IPS-NIHi11 (cell line): ENCODE measurements at regions not wholly inside any gene's neighbourhood (a gene's known extent, or its start where the extent isn't known, plus 50 kb on each side); places are given as distances from the start of the nearest gene placed in this dataset.

Experiments
- DNase-seq: peaks from one replicate; pipeline ENCODE4 v3.0.0; 2012; ENCODE audit warnings: mixed read lengths, low spot score

DNA sequence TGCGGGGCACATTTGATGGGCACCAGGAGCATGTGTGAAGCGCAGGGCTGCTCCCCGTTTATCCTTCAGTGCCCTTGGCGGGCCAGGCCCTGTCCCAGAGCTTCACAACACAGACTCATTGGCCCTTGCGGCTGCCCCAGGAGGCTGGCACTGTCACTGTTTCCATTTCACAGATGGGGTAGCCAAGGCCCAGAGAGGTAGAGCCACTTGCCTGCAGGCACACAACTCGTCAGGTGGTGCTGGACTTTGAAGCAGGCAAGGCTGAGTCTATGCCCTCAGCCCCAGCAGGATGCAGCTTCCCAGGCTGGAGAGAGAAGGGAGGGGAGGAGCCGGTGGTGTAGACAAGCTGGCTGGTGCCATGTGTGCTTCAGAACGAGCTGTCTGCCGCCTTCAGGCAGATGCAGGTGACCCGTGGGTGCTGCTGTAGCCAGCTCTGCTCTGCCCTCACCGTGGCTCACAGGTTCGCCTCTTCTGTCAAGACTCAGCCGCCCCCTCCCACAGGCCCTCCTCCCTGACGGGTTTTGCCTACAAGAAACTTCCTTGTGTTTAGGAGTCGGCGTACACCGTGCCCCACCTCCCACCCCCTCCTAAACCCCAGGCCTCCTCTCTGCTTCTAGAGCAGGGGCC, 232.3 kb upstream of the CIBAR2 start:
- DNase-seq, result no peak

DNA sequence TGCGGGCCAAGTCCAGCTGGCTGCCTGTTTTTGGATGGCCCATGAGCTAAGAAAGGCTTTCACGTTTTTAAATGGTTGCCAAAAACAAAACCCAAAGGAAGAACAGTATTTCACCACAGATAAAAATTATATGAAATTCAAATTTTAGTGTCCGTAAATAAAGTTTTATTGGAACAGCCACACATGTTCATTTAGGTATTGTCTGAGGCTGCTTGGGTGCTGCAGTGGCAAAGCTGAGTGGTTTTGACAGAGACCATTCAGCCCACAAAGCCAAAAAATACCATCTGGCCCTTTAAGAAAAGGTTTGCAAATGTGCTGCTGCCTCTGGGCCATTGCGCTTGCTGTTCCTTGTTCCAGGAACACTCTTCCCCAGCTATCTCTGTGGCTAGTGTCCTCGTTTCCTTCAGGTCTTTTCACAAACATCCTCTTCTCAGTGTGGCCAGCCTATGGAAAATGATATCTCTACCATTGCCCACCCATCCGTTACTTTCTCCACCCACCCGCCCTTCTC, 232.9 kb upstream of the CIBAR2 start:
- no peak for DNase-seq

DNA sequence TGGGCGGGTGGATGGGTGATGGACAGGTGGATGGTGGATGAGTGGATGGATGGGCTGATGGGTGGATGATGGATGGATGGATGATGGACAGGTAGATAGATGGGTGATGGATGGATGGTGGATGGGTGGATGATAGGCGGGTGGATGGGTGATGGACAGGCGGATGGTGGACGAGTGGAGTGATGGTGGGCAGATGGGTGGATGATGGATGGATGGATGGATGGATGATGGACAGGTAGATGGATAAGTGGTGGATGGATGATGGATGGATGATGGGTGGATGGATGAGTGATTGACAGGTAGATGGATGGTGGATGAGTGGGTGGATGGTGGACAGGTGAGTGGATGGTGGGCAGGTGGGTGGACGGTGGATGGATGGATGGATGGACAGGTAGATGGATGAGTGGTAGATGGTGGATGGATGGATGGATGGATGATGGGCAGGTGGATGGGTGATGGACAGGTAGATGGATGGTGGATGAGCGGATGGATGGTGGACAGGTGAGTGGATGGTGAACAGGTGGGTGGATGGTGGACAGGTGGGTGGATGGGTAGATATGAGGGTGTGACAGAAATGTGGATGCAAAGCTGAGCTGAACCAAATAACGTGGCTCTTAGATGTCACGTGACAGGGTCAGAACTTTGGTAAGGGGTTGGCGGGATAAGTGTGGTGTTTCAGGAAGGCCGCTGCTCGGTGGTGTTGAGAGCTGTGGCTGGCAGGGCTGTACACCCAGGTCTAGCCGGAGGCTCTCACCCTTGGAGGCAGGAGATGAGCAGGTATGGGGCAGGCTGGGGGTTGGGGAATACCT, 234.3 kb upstream of the CIBAR2 start:
- DNase-seq, result no peak

DNA sequence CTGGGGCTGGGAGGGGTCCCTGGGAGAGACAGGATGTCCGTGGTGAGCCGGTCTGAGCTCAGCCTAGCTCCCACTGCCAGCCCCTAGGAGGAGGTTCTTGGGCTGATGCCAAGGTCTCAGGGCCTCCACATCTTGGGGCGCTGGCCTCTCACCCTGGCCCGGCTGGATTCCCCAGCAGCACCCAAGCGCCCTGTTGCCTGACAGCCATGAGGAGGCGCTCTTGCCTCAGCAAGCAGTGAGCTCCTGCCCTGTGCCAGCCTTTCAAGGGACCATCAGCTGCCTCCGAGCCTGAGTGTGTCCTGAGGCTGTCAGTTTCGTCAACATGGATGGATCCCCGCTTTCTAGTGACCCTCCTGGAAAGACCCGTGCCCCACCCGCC, 234.9 kb upstream of the CIBAR2 start:
- DNase-seq, result peak; percentile 68

DNA sequence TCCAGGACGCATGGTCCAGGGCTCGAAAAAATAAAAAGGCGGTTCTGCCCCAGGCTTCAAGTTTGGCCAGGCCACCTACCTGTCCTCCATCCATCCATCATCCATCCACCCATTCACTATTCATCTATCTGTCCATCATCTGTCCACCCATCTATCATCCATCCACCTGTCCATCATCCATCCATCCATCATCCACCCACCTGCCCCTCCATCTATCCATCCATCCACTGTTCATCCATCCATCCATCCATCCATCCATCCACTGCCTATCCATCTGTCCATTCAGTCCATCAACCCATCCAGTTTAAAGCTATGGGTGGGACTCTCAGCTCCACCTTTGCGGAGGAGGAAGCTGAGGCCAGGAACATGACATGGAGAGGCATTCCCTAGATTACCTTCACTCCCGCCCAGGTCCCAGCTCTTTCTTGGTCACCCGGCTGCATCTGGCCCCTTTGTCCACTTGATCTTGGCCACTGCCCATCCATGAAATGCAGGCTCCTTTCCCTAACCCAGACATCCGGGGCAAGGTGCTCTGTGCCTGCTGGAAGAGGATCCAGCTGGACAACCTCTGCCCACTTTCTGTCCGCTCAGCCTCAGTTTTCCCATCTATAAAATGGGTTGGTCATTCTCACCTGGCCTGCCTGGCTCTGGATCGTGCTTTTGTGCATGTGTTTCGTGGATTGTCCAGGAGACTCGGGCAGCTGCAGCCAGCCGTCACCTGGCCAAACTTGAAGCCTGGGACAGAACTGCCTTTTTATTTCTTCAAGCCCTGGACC, 236.0 kb upstream of the CIBAR2 start:
- no peak for DNase-seq

DNA sequence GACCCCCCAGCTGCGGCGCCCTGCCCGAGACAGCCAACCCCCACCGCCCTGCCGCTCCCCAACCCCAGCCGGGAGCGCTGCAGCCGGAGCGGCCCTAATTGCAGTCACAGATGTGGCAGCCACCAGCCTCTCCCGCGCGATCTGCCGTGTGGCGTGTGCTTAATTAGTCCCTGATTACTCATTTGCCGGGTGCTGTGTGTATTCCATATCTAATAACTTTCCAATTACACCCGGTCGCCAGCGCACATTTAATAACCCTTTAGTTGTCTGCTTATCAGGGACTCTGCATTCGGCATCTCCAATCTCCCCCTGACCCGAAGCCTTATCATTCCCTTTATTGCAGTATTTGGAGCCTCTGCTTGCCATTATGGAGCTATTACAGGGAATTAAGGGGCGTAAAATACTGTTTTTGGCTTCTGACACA, 236.7 kb upstream of the CIBAR2 start:
- no peak for DNase-seq

DNA sequence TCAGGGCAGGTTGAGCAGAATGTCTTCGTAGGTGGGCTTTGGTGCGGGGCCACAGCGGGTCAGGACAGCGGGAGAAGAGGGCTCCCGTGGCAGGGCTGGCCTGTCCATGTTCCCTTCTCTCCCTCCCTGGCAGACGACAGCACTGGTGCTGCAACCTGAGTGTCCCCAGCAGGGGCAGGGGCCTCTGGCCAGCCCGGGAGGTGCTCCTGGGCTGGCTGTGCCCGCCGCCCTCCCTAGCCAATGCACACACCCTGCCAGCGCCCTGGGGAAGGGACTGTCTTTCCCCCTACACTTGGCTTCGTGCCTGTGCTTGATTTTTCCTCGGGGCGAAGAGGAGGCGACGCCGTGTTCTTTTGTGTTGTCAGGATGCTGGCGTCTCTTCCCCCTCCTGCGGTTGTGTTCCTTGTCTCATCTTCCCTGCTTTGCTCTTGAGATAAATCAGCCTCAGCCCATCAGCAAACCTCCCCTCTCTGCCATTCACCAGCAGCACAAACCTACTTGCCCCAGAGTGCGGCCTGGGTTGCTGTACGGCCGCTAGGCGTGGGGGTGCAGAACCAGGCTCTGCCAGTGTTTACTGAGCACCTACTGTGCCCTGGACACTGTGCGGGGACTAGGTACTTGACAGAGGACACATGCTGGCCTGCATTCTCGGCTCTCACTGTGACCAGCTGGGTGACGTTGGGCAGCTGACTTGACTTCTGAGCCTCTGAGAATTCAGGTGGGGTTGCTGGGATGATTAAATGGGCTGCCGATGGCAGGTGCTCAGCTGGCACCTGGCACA, 237.3 kb upstream of the CIBAR2 start:
- DNase-seq, result no peak

DNA sequence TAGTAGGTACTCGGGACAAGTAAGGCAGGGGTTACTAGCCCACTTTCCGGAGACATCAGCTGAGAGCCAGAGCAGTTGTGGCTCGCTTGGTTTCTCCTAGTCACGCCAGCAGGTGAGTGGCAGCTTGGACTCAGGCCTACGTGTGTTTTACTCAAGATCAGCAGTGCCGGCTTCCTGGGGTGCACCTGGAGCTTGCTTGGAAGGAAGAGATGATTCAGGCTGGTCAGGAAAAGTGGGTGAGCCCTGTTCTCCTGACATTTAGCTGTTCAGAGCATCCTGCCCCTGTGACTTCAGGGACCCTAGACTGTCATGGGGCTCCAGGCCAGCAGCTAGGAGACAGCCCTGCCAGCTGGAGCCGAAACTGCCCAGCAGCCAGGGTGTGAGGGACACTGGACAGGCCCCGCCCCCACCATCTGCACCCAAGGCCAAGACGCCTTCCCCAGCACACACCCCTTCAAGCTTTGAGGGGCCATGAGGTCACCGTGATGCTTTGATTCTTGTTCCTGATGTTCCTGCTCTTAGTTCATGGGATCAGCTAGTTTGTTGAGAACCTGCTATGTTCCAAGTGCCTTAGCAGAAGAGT, 238.0 kb upstream of the CIBAR2 start:
- no peak for DNase-seq

DNA sequence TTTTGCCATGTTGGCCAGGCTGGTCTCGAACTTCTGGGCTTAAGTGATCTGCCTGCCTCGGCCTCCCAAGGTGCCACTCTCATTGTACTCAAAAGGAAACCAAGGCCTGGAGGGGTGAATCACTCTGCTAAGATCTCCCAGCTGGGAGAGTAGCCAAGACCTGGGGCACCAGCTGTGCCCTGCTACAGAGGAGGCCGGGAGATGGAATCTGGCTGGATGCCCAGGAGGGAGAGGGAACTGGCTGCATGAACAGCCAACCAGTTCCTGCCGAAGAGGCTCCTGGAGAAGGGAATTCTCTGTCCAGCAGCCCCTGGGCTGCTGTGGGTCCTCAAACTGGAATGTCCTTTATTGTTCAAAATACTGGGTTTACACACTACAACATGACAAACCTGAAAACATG, 238.7 kb upstream of the CIBAR2 start:
- DNase-seq, result peak; percentile 65

DNA sequence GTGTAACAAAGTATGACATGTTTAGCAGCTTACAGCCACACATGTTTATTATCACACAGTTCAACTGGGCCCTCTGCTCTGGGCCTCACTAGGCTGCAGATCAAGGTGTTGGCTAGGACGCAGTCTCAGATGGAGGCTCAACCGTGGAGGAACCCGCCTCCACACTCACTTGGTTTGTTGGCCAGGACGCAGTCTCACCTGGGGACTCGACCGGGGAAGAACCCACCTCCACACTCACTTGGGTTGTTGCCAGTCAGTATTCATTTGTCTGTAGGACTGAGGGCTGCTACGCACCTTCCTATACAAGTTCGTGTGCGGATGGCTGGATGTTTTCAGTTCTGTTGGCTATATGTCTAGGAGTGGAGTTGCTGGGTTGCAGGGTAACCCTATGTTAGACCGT, 240.7 kb upstream of the CIBAR2 start:
- no peak for DNase-seq

DNA sequence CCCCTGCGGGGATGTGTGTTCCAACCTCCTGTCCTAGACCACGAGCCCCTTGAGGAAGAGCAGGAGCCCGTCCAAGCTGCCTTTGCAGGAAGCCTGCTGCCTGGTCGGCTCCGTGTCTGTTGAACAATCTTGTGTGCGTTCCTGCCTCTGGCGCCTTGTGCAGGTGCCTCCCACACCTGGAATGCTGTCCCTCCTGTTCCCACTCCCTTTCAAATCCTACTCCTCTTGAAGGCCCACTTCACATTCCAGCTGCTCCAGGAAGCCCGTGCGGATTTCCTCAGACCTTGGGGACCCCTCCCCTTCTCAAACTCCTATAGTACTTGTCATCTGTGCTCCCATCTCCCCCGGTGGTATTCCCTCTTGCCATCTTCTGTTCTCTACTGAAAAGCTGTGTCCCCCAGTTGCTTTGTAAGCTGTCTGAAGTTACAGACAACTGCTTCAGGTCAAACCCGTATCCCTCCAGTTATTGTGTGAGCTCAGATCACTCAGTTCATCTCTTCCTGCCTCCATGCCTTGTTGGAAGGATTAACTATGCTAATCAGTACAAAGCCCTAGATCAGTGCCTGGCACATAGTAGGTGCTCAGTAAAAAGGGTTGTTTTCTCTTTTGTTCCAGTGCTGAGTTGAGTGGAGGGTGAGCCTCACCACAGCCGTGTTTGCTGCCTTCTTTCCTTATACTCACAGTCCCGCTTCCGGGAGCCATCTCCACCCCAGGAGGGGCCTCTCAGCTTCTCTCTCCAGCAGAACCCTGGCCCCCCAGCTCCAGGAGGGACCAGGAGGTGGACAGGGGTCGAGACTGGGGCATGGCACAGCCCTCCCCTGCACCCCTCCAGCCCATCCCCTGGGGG, 241.8 kb upstream of the CIBAR2 start:
- DNase-seq, result no peak

DNA sequence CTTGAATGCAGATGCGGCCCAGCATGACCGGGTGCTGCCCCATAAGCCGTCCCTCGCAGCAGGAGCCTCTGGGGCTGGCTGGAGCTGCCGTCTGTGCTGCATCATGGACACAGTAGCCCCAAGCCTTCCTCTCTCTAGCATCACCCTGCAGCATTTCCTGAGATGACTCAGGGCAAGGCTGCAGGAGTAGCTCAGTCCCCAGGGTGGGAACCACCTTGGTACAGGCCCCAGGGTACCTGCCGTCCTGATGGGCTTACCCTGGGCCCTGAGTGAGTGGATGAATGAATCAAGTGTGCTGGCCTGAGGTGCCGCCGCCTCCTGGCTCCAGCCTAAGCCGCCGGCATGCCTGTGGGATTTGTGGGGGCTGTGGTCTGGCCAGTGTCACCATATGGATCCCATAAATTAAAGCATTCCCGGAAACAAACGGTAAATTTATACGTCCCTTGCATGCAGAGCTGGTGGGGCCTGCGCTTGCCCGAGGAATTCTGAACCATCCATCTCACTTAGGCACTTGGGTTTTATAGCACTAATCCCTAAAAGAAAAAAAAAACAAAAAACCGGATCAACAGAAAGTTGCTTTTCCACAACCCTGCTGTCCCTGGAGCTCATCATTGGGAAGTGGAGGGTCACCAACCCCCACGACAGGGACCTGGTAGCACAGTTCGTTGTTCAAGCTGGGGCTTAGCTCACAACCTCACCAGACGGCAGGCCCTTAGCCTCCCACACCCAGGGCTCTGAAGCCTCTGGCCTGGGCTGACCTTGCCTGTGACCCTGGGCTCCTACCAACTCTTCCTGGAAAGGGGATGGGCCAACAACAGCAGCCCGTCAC, 242.6 kb upstream of the CIBAR2 start:
- DNase-seq, result no peak

DNA sequence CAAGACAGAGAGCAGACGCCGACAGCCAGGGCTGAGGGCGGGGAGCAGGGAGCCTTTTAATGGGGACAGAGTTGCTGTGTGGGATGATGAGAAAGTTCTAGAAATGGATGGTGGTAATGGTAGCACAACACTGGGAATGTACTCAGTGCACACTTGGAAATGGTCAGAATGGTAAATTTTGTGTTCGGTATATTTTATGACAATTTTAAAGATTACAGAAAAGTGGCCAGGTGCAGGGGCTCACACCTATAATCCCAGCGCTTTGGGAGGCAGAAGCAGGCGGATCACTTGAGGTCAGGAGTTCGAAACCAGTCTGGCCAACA, 243.2 kb upstream of the CIBAR2 start:
- no peak for DNase-seq

DNA sequence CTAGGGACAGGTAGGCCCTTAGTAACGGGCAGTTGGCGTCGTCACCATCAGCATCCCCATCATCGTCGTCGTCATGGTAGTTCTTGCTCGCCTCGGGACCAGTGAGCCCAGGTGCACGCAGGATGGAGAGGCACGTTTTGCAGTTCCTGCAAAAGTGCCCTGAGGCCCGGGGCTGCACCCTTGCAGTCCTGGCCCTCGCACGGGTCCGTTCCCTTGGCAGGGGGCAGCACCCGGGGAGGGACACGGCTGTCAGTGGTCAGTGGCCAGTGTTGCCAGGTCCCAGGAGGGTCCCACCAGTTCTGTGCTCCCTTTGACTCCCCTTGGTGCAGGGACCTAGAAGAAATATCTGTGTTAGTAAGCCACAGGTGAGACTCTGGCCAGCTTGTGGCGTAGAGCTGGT, 243.9 kb upstream of the CIBAR2 start:
- no peak for DNase-seq

DNA sequence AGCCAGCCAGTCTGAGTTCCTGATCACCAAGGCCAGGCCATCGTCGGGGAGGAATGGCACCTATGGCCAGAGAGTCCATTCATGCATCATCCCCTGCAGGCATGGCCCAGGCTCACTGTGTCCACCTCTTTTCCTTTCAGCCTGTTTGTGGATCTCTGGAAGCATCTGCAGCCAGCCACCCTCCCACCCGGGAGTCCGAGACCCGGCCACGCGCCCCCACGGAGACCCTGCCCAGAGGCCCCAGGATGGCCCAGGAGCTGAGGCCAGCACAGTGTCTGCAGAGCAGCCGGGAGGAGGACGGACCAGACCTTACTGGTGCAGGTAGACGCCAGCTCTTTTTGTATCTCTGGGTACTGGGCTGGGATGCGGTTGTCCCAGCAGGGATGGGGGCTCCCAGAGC, 245.1 kb upstream of the CIBAR2 start:
- no peak for DNase-seq

DNA sequence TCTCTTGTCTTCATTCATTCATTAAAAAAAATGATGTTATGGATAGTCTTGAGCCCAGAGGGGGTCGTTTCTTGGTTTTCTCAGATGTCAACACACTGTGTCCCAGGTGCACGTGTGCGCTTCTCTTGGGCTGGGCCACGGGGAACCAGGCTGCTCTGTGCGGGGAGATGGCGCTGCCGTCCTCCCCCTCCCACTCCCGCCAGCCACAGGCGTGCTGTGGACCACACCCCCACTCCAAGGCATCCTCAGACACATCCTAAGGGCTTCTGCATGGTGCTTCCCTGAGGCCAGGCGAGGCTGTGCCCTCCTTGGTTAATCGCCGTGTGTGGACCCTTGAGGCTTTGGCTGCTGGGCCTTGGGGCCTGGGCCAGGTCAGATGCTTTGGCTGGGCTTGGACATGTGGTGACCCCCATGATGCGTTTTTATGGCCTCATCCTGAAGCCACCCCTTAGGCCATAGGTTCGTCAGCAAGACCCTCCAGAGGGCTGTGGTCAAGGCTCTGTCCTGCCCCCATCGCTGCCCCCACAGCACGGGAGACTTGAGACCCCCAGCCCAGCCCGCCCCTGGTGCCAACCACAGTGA, 245.7 kb upstream of the CIBAR2 start:
- DNase-seq, result no peak

DNA sequence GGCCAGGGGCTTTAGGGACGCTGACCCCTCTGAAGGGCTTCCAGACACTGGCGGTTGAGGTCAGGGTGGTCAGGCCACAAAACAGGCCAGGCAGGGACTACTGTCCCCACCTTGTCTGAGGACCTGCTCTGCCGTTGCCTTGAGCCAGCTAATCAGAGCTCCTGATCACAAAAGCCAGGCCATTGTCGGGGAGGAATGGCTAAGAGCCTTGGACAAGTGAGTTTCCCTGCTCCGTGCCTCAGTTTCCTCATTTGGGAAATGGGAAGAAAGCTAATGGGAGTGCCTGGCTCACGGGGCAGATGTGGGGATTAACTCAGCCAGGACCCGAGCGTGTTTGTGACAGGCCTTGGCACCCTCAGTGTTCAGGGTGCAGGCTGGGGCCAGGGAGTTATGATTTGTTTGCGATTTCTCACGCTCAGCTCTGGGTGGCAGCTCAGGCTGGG, 246.5 kb upstream of the CIBAR2 start:
- DNase-seq, result no peak

DNA sequence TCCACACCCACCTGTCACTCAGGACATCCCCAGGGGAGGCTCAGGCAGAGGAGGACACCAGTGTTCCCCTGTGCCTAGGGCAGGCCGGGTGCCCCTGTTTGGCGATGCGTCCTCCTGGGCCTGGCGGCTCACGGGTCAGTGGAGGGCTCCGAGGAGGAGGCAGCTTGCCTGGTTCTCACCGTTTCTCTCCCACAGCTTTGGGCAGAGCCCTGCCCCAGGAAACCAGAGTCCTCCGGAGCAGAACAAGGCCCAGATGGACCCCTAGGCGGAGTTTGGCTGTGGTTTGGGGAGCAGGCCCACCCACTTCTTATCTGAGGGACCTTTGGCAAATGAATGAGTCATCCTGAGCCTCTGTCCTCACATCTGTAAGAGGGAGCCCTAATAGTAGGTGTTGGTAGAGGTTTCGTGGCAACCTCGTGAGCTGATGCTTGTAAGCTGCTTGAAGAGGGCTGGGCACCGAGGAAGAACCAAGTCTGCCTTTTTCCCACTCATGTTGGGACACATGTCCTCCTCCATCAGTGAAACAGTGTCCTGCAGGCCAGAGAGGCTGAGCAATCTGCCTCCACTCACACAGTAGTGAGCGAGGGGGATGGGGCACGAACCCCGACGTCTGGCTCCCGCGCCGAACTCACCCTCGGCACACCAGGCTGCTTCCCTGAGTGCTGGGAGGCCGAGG, 247.0 kb upstream of the CIBAR2 start:
- DNase-seq, result no peak
